Esophagus muscularis mucosa (tissue), 3 donors: ENCODE measurements at regions not wholly inside any gene's neighbourhood (a gene's known extent, or its start where the extent isn't known, plus 50 kb on each side); places are given as distances from the start of the nearest gene placed in this dataset.

Experiments used
- POLR2A ChIP-seq: fragments of 450-650 bp; IDR thresholded peaks from one replicate; pipeline ENCODE4 v1.6.1; 2017; ENCODE audit warnings: antibody characterized with exemption, moderate library complexity, mild to moderate bottlenecking, low read depth
- POLR2AphosphoS5 ChIP-seq, 2 donors: sonication (generic); formaldehyde crosslinking; IDR thresholded peaks; one replicate each; pipeline ENCODE4 v1.6.1; 2017; ENCODE audit warnings: antibody characterized with exemption in 2 of 2
- TF ChIP-seq, protein P1 (sequence below), 3 experiments: fragments of 200-600 bp in 2 of 3; fragments of 450-650 bp in 1 of 3; sonication (generic) in 2 of 3; IDR thresholded peaks; one replicate each; pipeline ENCODE4 v1.5.1; 2017 to 2019; ENCODE audit warnings: antibody characterized with exemption in 3 of 3, mild to moderate bottlenecking in 2 of 3, moderate library complexity in 1 of 3

DNA sequence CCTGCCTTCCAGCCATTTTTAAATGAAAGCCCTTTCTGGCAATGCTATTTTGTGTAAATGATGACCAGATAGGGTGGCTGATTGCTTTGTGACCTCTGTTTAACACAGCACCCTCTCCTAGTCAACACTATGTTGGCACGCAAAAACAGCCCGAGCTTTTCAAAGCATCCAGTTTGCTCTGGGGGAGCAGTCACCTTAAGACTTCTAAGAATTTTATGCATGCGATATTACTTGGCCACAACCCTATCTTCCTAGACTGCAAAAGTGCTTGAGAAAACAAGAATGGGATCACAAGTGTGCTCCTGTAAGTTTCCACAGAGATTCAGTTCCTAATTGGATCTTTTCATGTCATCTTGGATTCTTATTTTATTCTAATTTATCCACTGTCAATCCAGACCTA, 294.1 kb downstream of the ATPSCKMT start:
- no peak for TF ChIP-seq POLR2AphosphoS5 (IDR thresholded peaks at IDR 0.05)
- TF ChIP-seq POLR2A, result no peak
- TF ChIP-seq, protein P1, sequence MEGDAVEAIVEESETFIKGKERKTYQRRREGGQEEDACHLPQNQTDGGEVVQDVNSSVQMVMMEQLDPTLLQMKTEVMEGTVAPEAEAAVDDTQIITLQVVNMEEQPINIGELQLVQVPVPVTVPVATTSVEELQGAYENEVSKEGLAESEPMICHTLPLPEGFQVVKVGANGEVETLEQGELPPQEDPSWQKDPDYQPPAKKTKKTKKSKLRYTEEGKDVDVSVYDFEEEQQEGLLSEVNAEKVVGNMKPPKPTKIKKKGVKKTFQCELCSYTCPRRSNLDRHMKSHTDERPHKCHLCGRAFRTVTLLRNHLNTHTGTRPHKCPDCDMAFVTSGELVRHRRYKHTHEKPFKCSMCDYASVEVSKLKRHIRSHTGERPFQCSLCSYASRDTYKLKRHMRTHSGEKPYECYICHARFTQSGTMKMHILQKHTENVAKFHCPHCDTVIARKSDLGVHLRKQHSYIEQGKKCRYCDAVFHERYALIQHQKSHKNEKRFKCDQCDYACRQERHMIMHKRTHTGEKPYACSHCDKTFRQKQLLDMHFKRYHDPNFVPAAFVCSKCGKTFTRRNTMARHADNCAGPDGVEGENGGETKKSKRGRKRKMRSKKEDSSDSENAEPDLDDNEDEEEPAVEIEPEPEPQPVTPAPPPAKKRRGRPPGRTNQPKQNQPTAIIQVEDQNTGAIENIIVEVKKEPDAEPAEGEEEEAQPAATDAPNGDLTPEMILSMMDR (IDR thresholded peaks at IDR 0.05), result no peak
